SK-N-MC (cell line): ENCODE measurements at regions not wholly inside any gene's neighbourhood (a gene's known extent, or its start where the extent isn't known, plus 50 kb on each side); places are given as distances from the start of the nearest gene placed in this dataset.

Experiments used
- EZH2 ChIP-seq: fragments of 200-600 bp; sonication (generic); IDR thresholded peaks from one replicate; pipeline ENCODE4 v1.6.1; 2017; ENCODE audit warnings: antibody characterized with exemption
- FOXP2 ChIP-seq: optimal IDR thresholded peaks from 2 replicates; pipeline ENCODE3; 2011; ENCODE audit warnings: mild to moderate bottlenecking, moderate library complexity; ENCODE audit not compliant: insufficient read depth; ENCODE audit errors: extremely low read length, control extremely low read depth
- POLR2AphosphoS5 ChIP-seq: IDR thresholded peaks from 2 replicates; pipeline ENCODE4 v1.6.1; 2012; ENCODE audit warnings: mild to moderate bottlenecking, low read depth, low read length, borderline replicate concordance

GRCh38 chr9:108704156-108704852 is 151.5 kb downstream of the ACTL7B start:
- TF ChIP-seq EZH2 (no peak), POLR2AphosphoS5 (no peak), FOXP2 (no peak)
